DMS114 treated with DMSO at 0.1 percent for 48 hours (cell line): ENCODE measurements at regions not wholly inside any gene's neighbourhood (a gene's known extent, or its start where the extent isn't known, plus 50 kb on each side); places are given as distances from the start of the nearest gene placed in this dataset.
"Not testable (repeated sequence)": the region's sequence is repeated elsewhere in the genome, so short reads cannot be mapped to it uniquely, and the experiment has no call there.

Experiments
- DNase-seq: peaks from one replicate; lab custom pipeline; 2025; ENCODE audit not compliant: unreplicated experiment; lab: John Stamatoyannopoulos, UW

- not testable (repeated sequence) for DNase-seq
Measured at GRCh38 chr13:18677403-18677802, 504.2 kb downstream of the TUBA3C start.

DNA sequence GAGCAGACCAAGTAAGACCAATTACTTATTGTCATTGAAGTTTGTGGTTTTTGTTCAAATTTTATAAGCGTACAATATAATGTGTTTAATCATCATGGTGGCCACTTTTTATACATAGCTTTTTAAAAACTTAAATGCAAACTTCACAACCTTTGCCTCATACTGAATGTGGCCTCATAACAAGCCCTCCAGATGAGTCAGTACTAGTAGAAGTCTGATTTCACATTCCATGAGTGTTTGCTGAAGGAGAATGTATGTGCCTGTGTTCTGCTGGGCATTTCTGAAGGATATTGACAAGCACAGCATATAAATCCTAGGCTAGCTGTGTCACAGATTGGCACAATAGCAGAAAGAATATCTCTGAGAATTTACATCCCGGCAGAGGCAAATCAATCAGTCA is 506.4 kb downstream of the TUBA3C start:
- not testable (repeated sequence) for DNase-seq

DNA sequence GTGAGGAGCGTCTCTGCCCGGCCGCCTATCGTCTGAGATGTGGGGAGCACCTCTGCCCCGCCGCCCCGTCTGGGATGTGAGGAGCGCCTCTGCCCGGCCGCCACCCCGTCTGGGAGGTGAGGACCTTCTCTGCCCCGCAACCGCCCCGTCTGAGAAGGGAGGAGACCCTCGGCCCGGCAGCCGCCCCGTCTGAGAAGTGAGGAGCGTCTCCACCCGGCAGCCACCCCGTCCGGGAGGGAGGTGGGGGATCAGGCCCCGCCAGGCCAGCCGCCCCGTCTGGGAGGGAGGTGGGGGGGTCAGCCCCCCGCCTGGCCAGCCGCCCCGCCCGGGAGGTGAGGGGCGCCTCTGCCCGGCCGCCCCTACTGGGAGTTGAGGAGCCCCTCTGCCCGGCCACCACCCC is 507.8 kb downstream of the TUBA3C start:
- DNase-seq: not testable (repeated sequence)

DNA sequence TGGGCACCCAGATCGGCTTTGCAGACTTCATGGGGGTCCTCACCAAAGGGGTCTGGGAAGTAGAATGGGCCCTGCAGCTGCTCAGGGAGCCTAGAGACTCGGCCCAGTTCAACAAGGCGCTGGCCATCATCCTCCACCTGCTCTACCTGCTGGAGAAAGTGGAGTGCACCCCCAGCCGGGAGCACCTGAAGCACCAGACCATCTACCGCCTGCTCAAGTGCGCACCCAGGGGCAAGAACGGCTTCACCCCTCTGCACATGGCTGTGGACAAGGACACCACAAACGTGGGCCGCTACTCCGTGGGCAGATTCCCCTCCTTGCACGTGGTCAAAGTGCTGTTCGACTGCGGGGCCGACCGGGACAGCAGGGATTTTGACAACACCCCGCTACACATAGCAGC is 515.0 kb downstream of the TUBA3C start:
- not testable (repeated sequence) for DNase-seq

GRCh38 chr13:18665716-18666115 is 515.9 kb downstream of the TUBA3C start:
- DNase-seq: not testable (repeated sequence)

GRCh38 chr13:18665124-18665523 is 516.5 kb downstream of the TUBA3C start:
- not testable (repeated sequence) for DNase-seq

DNA sequence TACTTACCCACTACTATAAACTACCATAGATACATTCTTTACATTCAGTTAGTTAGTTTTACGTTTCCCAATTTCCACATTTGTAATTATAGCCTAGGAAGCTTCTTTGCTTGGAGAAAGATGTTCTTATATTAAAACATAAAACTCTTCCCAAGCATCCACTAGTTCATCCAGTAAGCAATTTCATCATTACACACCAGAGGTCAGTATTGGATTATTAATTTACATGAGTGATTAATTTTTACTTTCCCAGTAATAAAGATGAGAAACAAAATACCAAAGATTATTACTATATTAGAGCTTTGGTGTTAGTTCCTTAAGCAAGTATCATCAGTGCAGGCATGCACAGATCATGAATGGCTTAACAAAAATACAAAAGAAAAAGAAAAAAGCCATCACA is 518.4 kb downstream of the TUBA3C start:
- not testable (repeated sequence) for DNase-seq

GRCh38 chr13:18643644-18644172 is 537.9 kb downstream of the TUBA3C start:
- DNase-seq: not testable (repeated sequence)

- not testable (repeated sequence) for DNase-seq
Measured at GRCh38 chr13:18628928-18629327, 552.7 kb downstream of the TUBA3C start.

- DNase-seq: no peak
Measured at GRCh38 chr13:18628428-18628827, 553.2 kb downstream of the TUBA3C start.

GRCh38 chr13:18624061-18624460 is 557.6 kb downstream of the TUBA3C start:
- not testable (repeated sequence) for DNase-seq

- not testable (repeated sequence) for DNase-seq
Measured at GRCh38 chr13:18618442-18618841, 563.2 kb downstream of the TUBA3C start.

DNA sequence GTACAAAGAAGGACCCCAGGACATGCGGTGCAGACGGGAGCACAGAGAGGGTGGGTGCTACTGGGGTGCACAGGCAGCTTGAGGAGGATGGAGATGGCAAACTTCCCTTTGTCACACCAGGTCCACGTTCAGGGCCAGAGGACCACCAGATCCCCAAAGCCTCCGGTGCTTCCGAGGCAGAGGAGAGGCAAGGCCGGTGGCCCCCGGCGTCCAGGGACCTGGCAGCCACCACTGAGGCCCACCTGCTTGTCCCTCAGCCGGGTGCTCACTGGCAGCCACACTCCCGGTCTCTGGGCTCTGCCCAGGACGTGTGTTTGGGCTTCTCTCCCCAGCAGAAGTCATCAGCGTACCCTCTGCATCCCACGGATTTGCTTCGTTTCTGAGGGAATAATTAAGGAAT is 571.1 kb downstream of the TUBA3C start:
- DNase-seq: not testable (repeated sequence)

- DNase-seq: not testable (repeated sequence)
Measured at GRCh38 chr13:18609371-18609770, 572.3 kb downstream of the TUBA3C start.

DNA sequence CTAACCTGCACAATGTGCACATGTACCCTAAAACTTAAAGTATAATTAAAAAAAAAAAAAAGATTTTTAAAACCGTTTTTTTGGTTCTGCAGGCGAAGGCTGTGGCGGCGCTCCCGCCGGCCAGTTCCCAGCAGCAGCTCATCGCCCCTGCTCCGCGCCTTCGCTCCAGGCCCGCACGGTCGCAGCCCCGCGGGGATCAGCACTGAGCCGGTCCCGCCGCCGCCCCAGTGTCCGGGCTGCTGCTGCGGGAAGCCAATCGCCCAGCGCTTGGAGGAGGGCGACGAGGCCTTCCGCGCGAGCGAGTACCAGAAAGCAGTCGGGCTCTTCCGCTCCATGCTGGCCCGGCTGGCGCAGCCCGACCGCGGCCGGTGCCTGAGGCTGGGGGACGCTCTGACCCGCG is 572.8 kb downstream of the TUBA3C start:
- DNase-seq: not testable (repeated sequence)

- not testable (repeated sequence) for DNase-seq
Measured at GRCh38 chr13:18600366-18600765, 581.3 kb downstream of the TUBA3C start.

GRCh38 chr13:18599791-18600211 is 581.8 kb downstream of the TUBA3C start:
- DNase-seq: peak; percentile 34

DNA sequence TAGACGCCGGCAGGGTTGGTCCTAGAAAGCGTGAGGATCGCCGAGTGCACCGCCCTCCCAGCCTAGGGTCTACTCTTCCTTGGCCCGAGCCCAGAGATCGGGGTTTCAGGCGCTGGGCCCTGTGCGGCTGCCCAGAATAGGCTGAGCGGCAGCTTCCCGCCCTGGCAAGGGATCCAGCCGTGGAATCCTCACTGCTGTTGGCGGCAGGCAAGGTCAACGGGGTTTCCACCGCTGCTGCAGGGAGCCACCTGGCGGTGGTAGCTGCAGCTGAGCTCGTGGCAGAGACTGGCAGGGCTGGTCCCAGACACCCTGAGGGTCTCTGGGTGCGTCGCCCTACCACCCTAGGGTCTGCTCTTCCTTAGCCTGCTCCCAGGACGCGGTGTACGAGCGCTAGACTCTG is 583.1 kb downstream of the TUBA3C start:
- not testable (repeated sequence) for DNase-seq

GRCh38 chr13:18597940-18598339 is 583.7 kb downstream of the TUBA3C start:
- not testable (repeated sequence) for DNase-seq

- not testable (repeated sequence) for DNase-seq
Measured at GRCh38 chr13:18577103-18577502, 604.5 kb downstream of the TUBA3C start.

DNA sequence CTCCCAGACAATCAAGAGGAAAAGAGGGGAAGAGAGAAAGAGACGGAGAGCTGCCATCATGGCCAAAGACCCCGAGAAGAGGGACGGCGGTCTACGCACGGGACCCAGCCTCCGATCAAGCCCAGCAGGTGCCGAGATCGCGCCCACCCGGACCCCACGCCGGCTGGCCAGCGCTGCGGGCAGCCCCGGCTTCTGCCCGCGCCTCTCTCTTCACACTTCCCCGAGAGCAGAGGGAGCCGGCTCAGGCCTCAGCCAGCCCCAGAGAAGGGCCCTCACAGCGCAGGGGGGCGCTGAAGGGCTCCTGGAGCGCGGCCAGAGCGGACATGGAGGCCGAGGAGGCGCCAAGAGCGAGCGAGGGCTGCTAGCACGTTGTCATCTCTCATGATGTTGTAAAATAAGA is 613.7 kb downstream of the TUBA3C start:
- not testable (repeated sequence) for DNase-seq
